ENCODE measurements at regions not wholly inside any gene's neighbourhood (a gene's known extent, or its start where the extent isn't known, plus 50 kb on each side); places are given as distances from the start of the nearest gene placed in this dataset.

GRCh38 chr6:119661078-119661477 is 311.5 kb upstream of the MAN1A1 start:
- no peak for DNase-seq (ENCODE audit: low read depth, low spot score)

- DNase-seq (ENCODE audit: low read depth, low spot score): no peak
Measured at GRCh38 chr6:119658917-119659316, 309.4 kb upstream of the MAN1A1 start.

GRCh38 chr6:119655124-119655523 is 305.6 kb upstream of the MAN1A1 start:
- DNase-seq (ENCODE audit: low read depth, low spot score): no peak

GRCh38 chr6:119653329-119653728 is 303.8 kb upstream of the MAN1A1 start:
- no peak for DNase-seq (ENCODE audit: low read depth, low spot score)

- no peak for DNase-seq (ENCODE audit: low read depth, low spot score)
Measured at GRCh38 chr6:119649531-119649930, 300.0 kb upstream of the MAN1A1 start.

- DNase-seq (ENCODE audit: low read depth, low spot score): peak; percentile 12
Measured at GRCh38 chr6:119647309-119647708, 297.7 kb upstream of the MAN1A1 start.

- DNase-seq (ENCODE audit: low read depth, low spot score): no peak
Measured at GRCh38 chr6:119643876-119644275, 294.3 kb upstream of the MAN1A1 start.

GRCh38 chr6:119637768-119638167 is 288.2 kb upstream of the MAN1A1 start:
- no peak for DNase-seq (ENCODE audit: low read depth, low spot score)

GRCh38 chr6:119636060-119636459 is 286.5 kb upstream of the MAN1A1 start:
- no peak for DNase-seq (ENCODE audit: low read depth, low spot score)

GRCh38 chr6:119633461-119633860 is 283.9 kb upstream of the MAN1A1 start:
- DNase-seq (ENCODE audit: low read depth, low spot score): no peak

- no peak for DNase-seq (ENCODE audit: low read depth, low spot score)
Measured at GRCh38 chr6:119630561-119631192, 281.1 kb upstream of the MAN1A1 start.

- DNase-seq (ENCODE audit: low read depth, low spot score): no peak
Measured at GRCh38 chr6:119628691-119629594, 279.4 kb upstream of the MAN1A1 start.

- peak; percentile 43 for DNase-seq (ENCODE audit: low read depth, low spot score)
Measured at GRCh38 chr6:119627908-119628669, 278.5 kb upstream of the MAN1A1 start.

- peak; percentile 23 for DNase-seq (ENCODE audit: low read depth, low spot score)
Measured at GRCh38 chr6:119626884-119627619, 277.5 kb upstream of the MAN1A1 start.

- peak; percentile 89 for DNase-seq (ENCODE audit: low read depth, low spot score)
Measured at GRCh38 chr6:119620846-119621555, 271.4 kb upstream of the MAN1A1 start.

- DNase-seq (ENCODE audit: low read depth, low spot score): no peak
Measured at GRCh38 chr6:119614138-119614537, 264.6 kb upstream of the MAN1A1 start.

- peak; percentile 17 for DNase-seq (ENCODE audit: low read depth, low spot score)
Measured at GRCh38 chr6:119612911-119613381, 263.4 kb upstream of the MAN1A1 start.

- no peak for DNase-seq (ENCODE audit: low read depth, low spot score)
Measured at GRCh38 chr6:119612176-119612891, 262.8 kb upstream of the MAN1A1 start.

GRCh38 chr6:119610754-119611153 is 261.2 kb upstream of the MAN1A1 start:
- DNase-seq (ENCODE audit: low read depth, low spot score): no peak

- DNase-seq (ENCODE audit: low read depth, low spot score): no peak
Measured at GRCh38 chr6:119610265-119610664, 260.7 kb upstream of the MAN1A1 start.
